ENCODE measurements at regions not wholly inside any gene's neighbourhood (a gene's known extent, or its start where the extent isn't known, plus 50 kb on each side); places are given as distances from the start of the nearest gene placed in this dataset.

GRCh38 chr17:62149961-62150360 lies 84.9 kb upstream of the MED13 start:
- POLR2A ChIA-PET (ENCODE audit: low non-redundant PET) = no interaction called here
- CTCF ChIA-PET = no interaction called here
- TF ChIP-seq EZH2 (IDR thresholded peaks at IDR 0.05; ENCODE audit: borderline replicate concordance, low read depth, low read length, poor library complexity, severe bottlenecking) (no peak), CTCF (conservative IDR thresholded peaks at IDR 0.05; ENCODE audit: low read depth, low read length) (no peak)
- Histone ChIP-seq H3K36me3 (ENCODE audit: insufficient read depth, low read length, poor library complexity, severe bottlenecking) (no peaks in the 10 kb centered on the region), H3K9me3 (ENCODE audit: low read depth, low read length, poor library complexity, severe bottlenecking) (no peaks in the 10 kb centered on the region), H3K27ac (ENCODE audit: low read depth, low read length, poor library complexity, severe bottlenecking) (no peak overlapping the region), H3K27me3 (replicated peaks; ENCODE audit: insufficient read depth, low read depth, low read length, poor library complexity) (no peaks in the 10 kb centered on the region), H3K4me3 (ENCODE audit: low read depth, low read length, poor library complexity, severe bottlenecking) (no peak overlapping the region), H3K4me1 (ENCODE audit: insufficient read depth, low read length, poor library complexity, severe bottlenecking) (no peaks in the 10 kb centered on the region)
- intact Hi-C loops (cut with micrococcal nuclease; ENCODE audit: unreplicated experiment) = no loop called here
- BruUV-seq (replicated peaks) = no TSS peak
- DNase-seq (ENCODE audit: low spot score) = no peak

GRCh38 chr17:62147284-62147683 lies 82.2 kb upstream of the MED13 start:
- H3K4me3 ChIP-seq (ENCODE audit: low read depth, low read length, poor library complexity, severe bottlenecking) = no peak overlapping the region
- no TSS peak for BruUV-seq (replicated peaks)
- DNase-seq (ENCODE audit: low spot score) = no peak
- ChIA-PET POLR2A (ENCODE audit: low non-redundant PET) (no interaction called here), CTCF (no interaction called here)
- intact Hi-C loops (cut with micrococcal nuclease; ENCODE audit: unreplicated experiment) = no loop called here
- no peaks in the 10 kb centered on the region for H3K9me3 ChIP-seq (ENCODE audit: low read depth, low read length, poor library complexity, severe bottlenecking)
- no peak overlapping the region for H3K27ac ChIP-seq (ENCODE audit: low read depth, low read length, poor library complexity, severe bottlenecking)
- no peak for TF ChIP-seq EZH2 (IDR thresholded peaks at IDR 0.05; ENCODE audit: borderline replicate concordance, low read depth, low read length, poor library complexity, severe bottlenecking)
- no peak for TF ChIP-seq CTCF (conservative IDR thresholded peaks at IDR 0.05; ENCODE audit: low read depth, low read length)
- H3K27me3 ChIP-seq (replicated peaks; ENCODE audit: insufficient read depth, low read depth, low read length, poor library complexity) = no peaks in the 10 kb centered on the region
- H3K4me1 ChIP-seq (ENCODE audit: insufficient read depth, low read length, poor library complexity, severe bottlenecking) = no peaks in the 10 kb centered on the region
- H3K36me3 ChIP-seq (ENCODE audit: insufficient read depth, low read length, poor library complexity, severe bottlenecking) = no peaks in the 10 kb centered on the region

- intact Hi-C loops (cut with micrococcal nuclease; ENCODE audit: unreplicated experiment) = no loop called here
- Histone ChIP-seq H3K4me1 (ENCODE audit: insufficient read depth, low read length, poor library complexity, severe bottlenecking) (no peaks in the 10 kb centered on the region), H3K27me3 (replicated peaks; ENCODE audit: insufficient read depth, low read depth, low read length, poor library complexity) (no peaks in the 10 kb centered on the region), H3K36me3 (ENCODE audit: insufficient read depth, low read length, poor library complexity, severe bottlenecking) (no peaks in the 10 kb centered on the region), H3K9me3 (ENCODE audit: low read depth, low read length, poor library complexity, severe bottlenecking) (no peaks in the 10 kb centered on the region), H3K27ac (ENCODE audit: low read depth, low read length, poor library complexity, severe bottlenecking) (no peak overlapping the region), H3K4me3 (ENCODE audit: low read depth, low read length, poor library complexity, severe bottlenecking) (no peak overlapping the region)
- no peak for TF ChIP-seq EZH2 (IDR thresholded peaks at IDR 0.05; ENCODE audit: borderline replicate concordance, low read depth, low read length, poor library complexity, severe bottlenecking)
- no peak for TF ChIP-seq CTCF (conservative IDR thresholded peaks at IDR 0.05; ENCODE audit: low read depth, low read length)
- BruUV-seq (replicated peaks) = no TSS peak
- POLR2A ChIA-PET (ENCODE audit: low non-redundant PET) = no interaction called here
- DNase-seq (ENCODE audit: low spot score) = no peak
- CTCF ChIA-PET = no interaction called here
Measured at GRCh38 chr17:62140836-62141235, 75.8 kb upstream of the MED13 start.
